Peyer's patch (tissue), 4 donors: ENCODE measurements at regions not wholly inside any gene's neighbourhood (a gene's known extent, or its start where the extent isn't known, plus 50 kb on each side); places are given as distances from the start of the nearest gene placed in this dataset.

Experiments used
- DNase-seq, 3 donors: peaks; one replicate each; pipeline ENCODE4 v3.0.0-alpha.2; 2017 to 2019
- H3K27ac ChIP-seq, 4 donors: fragments of 200-600 bp; sonication (generic); one replicate each; pipeline ENCODE4 v1.5.1; 2016 to 2019
- H3K27me3 ChIP-seq, 2 donors: fragments of 200-600 bp; sonication (generic); one replicate each; pipeline ENCODE4 v1.5.1; 2019
- H3K36me3 ChIP-seq, 3 donors: fragments of 200-600 bp; sonication (generic); one replicate each; pipeline ENCODE4 v1.5.1; 2016 to 2019
- H3K4me1 ChIP-seq, 4 donors: fragments of 200-600 bp; sonication (generic); one replicate each; pipeline ENCODE4 v1.5.1; 2016 to 2019
- H3K4me3 ChIP-seq, 4 donors: fragments of 200-600 bp; sonication (generic); 1 replicate in 3 of 4; 2 replicates in 1 of 4; pipeline ENCODE4 v1.5.1; 2016 to 2019; ENCODE audit warnings: mild to moderate bottlenecking in 1 of 4
- H3K9me3 ChIP-seq, 4 donors: fragments of 200-600 bp; sonication (generic); one replicate each; pipeline ENCODE4 v1.5.1; 2016 to 2019; ENCODE audit warnings: mild to moderate bottlenecking in 1 of 4
- CTCF ChIP-seq, 6 experiments: fragments of 450-650 bp in 4 of 6; fragments of 200-600 bp in 2 of 6; sonication (generic) in 1 of 6; IDR thresholded peaks; one replicate each; pipeline ENCODE4 v1.5.1; 2017 to 2019; ENCODE audit warnings: antibody characterized with exemption in 6 of 6, mild to moderate bottlenecking in 3 of 6, moderate library complexity in 1 of 6
- POLR2A ChIP-seq, 2 donors: fragments of 450-650 bp; IDR thresholded peaks; one replicate each; pipeline ENCODE4 v1.5.1; 2017; ENCODE audit warnings: antibody characterized with exemption in 2 of 2, mild to moderate bottlenecking in 2 of 2, moderate library complexity in 2 of 2

GRCh38 chr5:155081618-155082017, 68.1 kb downstream of the KIF4B start:
- no peak for DNase-seq

GRCh38 chr5:155082401-155082800, 68.8 kb downstream of the KIF4B start:
- Histone ChIP-seq H3K4me3 (no peak overlapping the region), H3K4me1 (no peaks in the 10 kb centered on the region), H3K9me3 (no peaks in the 10 kb centered on the region), H3K36me3 (no peaks in the 10 kb centered on the region), H3K27me3 (no peaks in the 10 kb centered on the region), H3K27ac (no peak overlapping the region)
- no peak for DNase-seq
- TF ChIP-seq POLR2A (IDR thresholded peaks at IDR 0.05) (no peak), CTCF (IDR thresholded peaks at IDR 0.05) (no peak)

More at GRCh38 chr5:155081618-155082017, 68.1 kb downstream of the KIF4B start:
- no peaks in the 10 kb centered on the region for H3K27me3 ChIP-seq
- TF ChIP-seq POLR2A (IDR thresholded peaks at IDR 0.05) = no peak
- no peak for TF ChIP-seq CTCF (IDR thresholded peaks at IDR 0.05)
- no peaks in the 10 kb centered on the region for H3K9me3 ChIP-seq
- no peaks in the 10 kb centered on the region for H3K36me3 ChIP-seq
- H3K4me3 ChIP-seq = no peak overlapping the region
- H3K27ac ChIP-seq = no peak overlapping the region
- no peaks in the 10 kb centered on the region for H3K4me1 ChIP-seq

- Histone ChIP-seq H3K9me3 (no peaks in the 10 kb centered on the region), H3K4me1 (no peaks in the 10 kb centered on the region), H3K36me3 (no peaks in the 10 kb centered on the region), H3K4me3 (no peak overlapping the region), H3K27me3 (no peaks in the 10 kb centered on the region), H3K27ac (no peak overlapping the region)
- no peak for DNase-seq
- TF ChIP-seq CTCF (IDR thresholded peaks at IDR 0.05) (no peak), POLR2A (IDR thresholded peaks at IDR 0.05) (no peak)
Measured at GRCh38 chr5:155085282-155085989, 71.9 kb downstream of the KIF4B start.

- H3K27ac ChIP-seq = no peak overlapping the region
- H3K36me3 ChIP-seq = no peaks in the 10 kb centered on the region
- no peak for TF ChIP-seq CTCF (IDR thresholded peaks at IDR 0.05)
- no peak for TF ChIP-seq POLR2A (IDR thresholded peaks at IDR 0.05)
- H3K27me3 ChIP-seq = no peaks in the 10 kb centered on the region
- H3K4me1 ChIP-seq = no peaks in the 10 kb centered on the region
- no peak for DNase-seq
- no peak overlapping the region for H3K4me3 ChIP-seq
- no peaks in the 10 kb centered on the region for H3K9me3 ChIP-seq
Measured at GRCh38 chr5:155087036-155087435, 73.5 kb downstream of the KIF4B start.

- no peak overlapping the region for H3K4me3 ChIP-seq
- no peaks in the 10 kb centered on the region for H3K4me1 ChIP-seq
- H3K27me3 ChIP-seq = no peaks in the 10 kb centered on the region
- no peak for TF ChIP-seq POLR2A (IDR thresholded peaks at IDR 0.05)
- TF ChIP-seq CTCF (IDR thresholded peaks at IDR 0.05) = no peak
- H3K27ac ChIP-seq = no peak overlapping the region
- DNase-seq = no peak
- H3K36me3 ChIP-seq = no peaks in the 10 kb centered on the region
- H3K9me3 ChIP-seq = no peaks in the 10 kb centered on the region
Measured at GRCh38 chr5:155088811-155089210, 75.3 kb downstream of the KIF4B start.

GRCh38 chr5:155089643-155090042, 76.1 kb downstream of the KIF4B start:
- Histone ChIP-seq H3K36me3 (no peaks in the 10 kb centered on the region), H3K9me3 (no peaks in the 10 kb centered on the region), H3K27ac (no peak overlapping the region), H3K4me3 (no peak overlapping the region), H3K4me1 (no peaks in the 10 kb centered on the region), H3K27me3 (no peaks in the 10 kb centered on the region)
- DNase-seq = no peak
- TF ChIP-seq POLR2A (IDR thresholded peaks at IDR 0.05) (no peak), CTCF (IDR thresholded peaks at IDR 0.05) (no peak)
